RWPE1 (cell line): ENCODE measurements at regions not wholly inside any gene's neighbourhood (a gene's known extent, or its start where the extent isn't known, plus 50 kb on each side); places are given as distances from the start of the nearest gene placed in this dataset.

Source experiments
- CTCF ChIA-PET: fragments of 350-600 bp; sonication (Branson Sonifier 250); formaldehyde crosslinking; extraction: SDS; loops from one replicate; lab custom pipeline; 2021; lab: Yijun Ruan, JAX
- POLR2A ChIA-PET: fragments of 400-600 bp; formaldehyde crosslinking; extraction: SDS; loops from one replicate; lab custom pipeline; 2020; ENCODE audit warnings: antibody characterized with exemption; ENCODE audit not compliant: low non-redundant PET; lab: Yijun Ruan, JAX
- DNase-seq: peaks from one replicate; pipeline ENCODE4 v3.0.0; 2012; ENCODE audit warnings: low spot score
- H3K27ac ChIP-seq: fragments of 450-650 bp; 2 replicates; pipeline ENCODE4 v1.5.1; 2017
- CTCF ChIP-seq: fragments of 450-650 bp; conservative IDR thresholded peaks from 2 replicates; pipeline ENCODE4 v1.5.1; 2017; ENCODE audit warnings: low read depth, mild to moderate bottlenecking

GRCh38 chr6:108734271-108734922 is 113.8 kb upstream of the ARMC2 start:
- CTCF ChIA-PET, result no interaction called here
- H3K27ac ChIP-seq, result no peak overlapping the region
- POLR2A ChIA-PET, result no interaction called here

GRCh38 chr6:108735310-108736001 is 112.8 kb upstream of the ARMC2 start:
- no peak for DNase-seq
- peak overlapping the region; percentile 84 for H3K27ac ChIP-seq
- CTCF ChIA-PET, result interaction anchor here (0.7 kb wide), 1 partner anchor 45 kb away, joined by 3 read pairs; no protein-coding TSS in a partner anchor
- POLR2A ChIA-PET, result no interaction called here
- TF ChIP-seq CTCF, result no peak

More at GRCh38 chr6:108734271-108734922, 113.8 kb upstream of the ARMC2 start:
- no peak for DNase-seq
- no peak for TF ChIP-seq CTCF

GRCh38 chr6:108736002-108736361 is 112.2 kb upstream of the ARMC2 start:
- ChIA-PET CTCF (interaction anchor here (0.7 kb wide), 1 partner anchor 119 kb away, joined by 4 read pairs; no protein-coding TSS in a partner anchor), POLR2A (no interaction called here)
- no peak for DNase-seq
- peak overlapping the region; percentile 84 for H3K27ac ChIP-seq
- TF ChIP-seq CTCF, result no peak

- peak overlapping the region; percentile 84 for H3K27ac ChIP-seq
- CTCF ChIA-PET, result interaction anchor here (0.6 to 1.2 kb wide), 3 partner anchors 27 to 176 kb away, joined by 3 to 6 read pairs (median 4); partner anchors contain the start of gene FOXO3
- POLR2A ChIA-PET, result no interaction called here
- DNase-seq, result peak; percentile 94
- TF ChIP-seq CTCF, result no peak
Measured at GRCh38 chr6:108736832-108737231, 111.4 kb upstream of the ARMC2 start.

- CTCF ChIA-PET, result interaction anchor here (0.5 to 1.2 kb wide), 2 partner anchors 21 to 177 kb away, joined by 4 to 6 read pairs; partner anchors contain the start of gene FOXO3
- no peak for TF ChIP-seq CTCF
- POLR2A ChIA-PET, result no interaction called here
- peak; percentile 79 for DNase-seq
- peak overlapping the region; percentile 84 for H3K27ac ChIP-seq
Measured at GRCh38 chr6:108737594-108738546, 110.4 kb upstream of the ARMC2 start.
